Neural cell (in vitro differentiated cells): ENCODE measurements at regions not wholly inside any gene's neighbourhood (a gene's known extent, or its start where the extent isn't known, plus 50 kb on each side); places are given as distances from the start of the nearest gene placed in this dataset.

Source experiments
- H2AFZ ChIP-seq: fragments of 200-600, 300-800 bp; sonication (generic), shearing (Covaris generic); 2 replicates; pipeline ENCODE4 v1.6.0; 2014; ENCODE audit warnings: low read depth, mild to moderate bottlenecking, antibody characterized with exemption, low read length, moderate library complexity
- H3F3A ChIP-seq: fragments of 200-600 bp; shearing (Covaris generic); 2 replicates; pipeline ENCODE4 v1.6.1; 2016; ENCODE audit warnings: mild to moderate bottlenecking, moderate library complexity, mixed read lengths, antibody characterized with exemption, low read length; ENCODE audit not compliant: insufficient read depth, poor library complexity, severe bottlenecking
- H3K27ac ChIP-seq: fragments of 200-600, 300-800 bp; sonication (generic), shearing (Covaris generic); 2 replicates; pipeline ENCODE4 v1.5.1; 2014; ENCODE audit warnings: mild to moderate bottlenecking, low read length, moderate library complexity
- H3K27me3 ChIP-seq: fragments of 300-800, 200-600 bp; sonication (generic), shearing (Covaris generic); 2 replicates; pipeline ENCODE4 v1.6.0; 2014; ENCODE audit warnings: mild to moderate bottlenecking, low read depth, low read length, moderate library complexity; ENCODE audit not compliant: insufficient read depth
- H3K36me3 ChIP-seq: fragments of 300-800, 200-600 bp; sonication (generic), shearing (Covaris generic); 2 replicates; pipeline ENCODE4 v1.5.1; 2014; ENCODE audit warnings: mild to moderate bottlenecking, antibody characterized with exemption, low read length, moderate library complexity; ENCODE audit not compliant: insufficient read depth
- H3K4me2 ChIP-seq: fragments of 300-800, 200-600 bp; sonication (generic), shearing (Covaris generic); 2 replicates; pipeline ENCODE4 v1.6.0; 2014; ENCODE audit warnings: mild to moderate bottlenecking, low read length
- H3K4me3 ChIP-seq: fragments of 300-800, 200-600 bp; sonication (generic), shearing (Covaris generic); 2 replicates; pipeline ENCODE4 v1.5.1; 2014; ENCODE audit warnings: mild to moderate bottlenecking, low read length, moderate library complexity
- H3K79me2 ChIP-seq: fragments of 200-600 bp; shearing (Covaris generic); replicated peaks from 2 replicates; pipeline ENCODE4 v1.6.0; 2014; ENCODE audit warnings: mild to moderate bottlenecking, low read length, moderate library complexity; ENCODE audit not compliant: insufficient read depth
- H3K9ac ChIP-seq: fragments of 300-800, 200-600 bp; sonication (generic), shearing (Covaris generic); 2 replicates; pipeline ENCODE4 v1.6.1; 2016; ENCODE audit warnings: mild to moderate bottlenecking, low read length, mixed read lengths
- H3K9me2 ChIP-seq: fragments of 200-600 bp; shearing (Covaris generic); 2 replicates; pipeline ENCODE4 v1.6.1; 2016; ENCODE audit warnings: mild to moderate bottlenecking, low read length, mixed read lengths; ENCODE audit not compliant: insufficient read depth
- H3K9me3 ChIP-seq: fragments of 200-600, 300-800 bp; sonication (generic), shearing (Covaris generic); 2 replicates; pipeline ENCODE4 v1.6.1; 2016; ENCODE audit warnings: mild to moderate bottlenecking, mixed run types, low read length, moderate library complexity, mixed read lengths
- H4K20me1 ChIP-seq: fragments of 200-600 bp; shearing (Covaris generic); 2 replicates; pipeline ENCODE4 v1.6.1; 2016; ENCODE audit warnings: mild to moderate bottlenecking, mixed run types; ENCODE audit not compliant: insufficient read depth
- CTCF ChIP-seq: fragments of 450-650 bp; IDR thresholded peaks from 2 replicates; pipeline ENCODE4 v1.5.1; 2014; ENCODE audit warnings: antibody characterized with exemption, mild to moderate bottlenecking, moderate library complexity; ENCODE audit not compliant: poor library complexity, severe bottlenecking
- EP300 ChIP-seq: fragments of 450-650 bp; conservative IDR thresholded peaks from 2 replicates; pipeline ENCODE4 v1.6.1; 2014; ENCODE audit warnings: antibody characterized with exemption, mild to moderate bottlenecking, moderate library complexity; ENCODE audit not compliant: poor library complexity, severe bottlenecking
- EZH2 ChIP-seq: fragments of 200-600, 300-800 bp; shearing (Covaris generic), sonication (generic); IDR thresholded peaks from 2 replicates; pipeline ENCODE4 v1.6.1; 2014; ENCODE audit warnings: antibody characterized with exemption, low read length, borderline replicate concordance, mild to moderate bottlenecking; ENCODE audit not compliant: insufficient read depth, poor library complexity, severe bottlenecking
- MXI1 ChIP-seq: fragments of 450-650 bp; conservative IDR thresholded peaks from 2 replicates; pipeline ENCODE4 v1.6.1; 2014; ENCODE audit warnings: antibody characterized with exemption, mild to moderate bottlenecking; ENCODE audit not compliant: poor library complexity, severe bottlenecking
- POLR2AphosphoS5 ChIP-seq: IDR thresholded peaks from 2 replicates; pipeline ENCODE4 v1.6.1; 2012
- REST ChIP-seq: IDR thresholded peaks from 2 replicates; pipeline ENCODE4 v1.6.1; 2012; ENCODE audit warnings: borderline replicate concordance
- SMC3 ChIP-seq: fragments of 450-650 bp; conservative IDR thresholded peaks from 2 replicates; pipeline ENCODE4 v1.6.1; 2014; ENCODE audit warnings: antibody characterized with exemption, mild to moderate bottlenecking, moderate library complexity; ENCODE audit not compliant: poor library complexity
- TAF1 ChIP-seq: IDR thresholded peaks from 2 replicates; pipeline ENCODE4 v1.6.1; 2012; ENCODE audit warnings: low read depth

GRCh38 chr11:81705283-81705682 lies 1028.4 kb downstream of the FAM181B start:
- no peaks in the 10 kb centered on the region for H3K9me3 ChIP-seq
- TF ChIP-seq EZH2 = no peak
- TF ChIP-seq MXI1 = no peak
- TF ChIP-seq EP300 = no peak
- TF ChIP-seq REST = no peak
- TF ChIP-seq SMC3 = no peak
- H3K79me2 ChIP-seq = no peaks in the 10 kb centered on the region
- no peak overlapping the region for H3K4me2 ChIP-seq
- H2AFZ ChIP-seq = no peak overlapping the region
- no peak overlapping the region for H3K9ac ChIP-seq
- H3K4me3 ChIP-seq = no peak overlapping the region
- H4K20me1 ChIP-seq = no peaks in the 10 kb centered on the region
- no peaks in the 10 kb centered on the region for H3F3A ChIP-seq
- no peaks in the 10 kb centered on the region for H3K9me2 ChIP-seq
- H3K27me3 ChIP-seq = no peaks in the 10 kb centered on the region
- no peak overlapping the region for H3K27ac ChIP-seq
- no peaks in the 10 kb centered on the region for H3K36me3 ChIP-seq

GRCh38 chr11:81700076-81700475 lies 1033.6 kb downstream of the FAM181B start:
- no peaks in the 10 kb centered on the region for H3K9me2 ChIP-seq
- no peak overlapping the region for H3K9ac ChIP-seq
- H3F3A ChIP-seq = no peaks in the 10 kb centered on the region
- no peaks in the 10 kb centered on the region for H4K20me1 ChIP-seq
- H3K4me3 ChIP-seq = no peak overlapping the region
- H3K9me3 ChIP-seq = no peaks in the 10 kb centered on the region
- TF ChIP-seq TAF1 = no peak
- TF ChIP-seq CTCF = no peak
- TF ChIP-seq POLR2AphosphoS5 = no peak
- TF ChIP-seq REST = no peak
- TF ChIP-seq EZH2 = no peak
- TF ChIP-seq MXI1 = no peak
- no peak for TF ChIP-seq SMC3
- TF ChIP-seq EP300 = no peak
- H3K27me3 ChIP-seq = no peaks in the 10 kb centered on the region
- H3K36me3 ChIP-seq = no peaks in the 10 kb centered on the region
- H3K79me2 ChIP-seq = no peaks in the 10 kb centered on the region
- no peak overlapping the region for H3K27ac ChIP-seq
- H3K4me2 ChIP-seq = no peak overlapping the region
- no peak overlapping the region for H2AFZ ChIP-seq
